K562 (cell line): ENCODE measurements at regions not wholly inside any gene's neighbourhood (a gene's known extent, or its start where the extent isn't known, plus 50 kb on each side); places are given as distances from the start of the nearest gene placed in this dataset.
A peak's percentile ranks its signal among the peaks of the same experiment; 100 is the strongest.

Experiments used
- ARID1B ChIP-seq: fragments of 450-650 bp; IDR thresholded peaks from 2 replicates; pipeline ENCODE4 v1.6.1; 2016; ENCODE audit warnings: antibody characterized with exemption, mild to moderate bottlenecking, inconsistent platforms
- BACH1 ChIP-seq: fragments of 200-800 bp; sonication (Bioruptor generic); IDR thresholded peaks from 2 replicates; pipeline ENCODE4 v1.6.1; 2016; ENCODE audit warnings: missing genetic modification characterization, missing compliant biosample characterization
- BRD9 ChIP-seq: fragments of 450-650 bp; IDR thresholded peaks from 2 replicates; pipeline ENCODE4 v1.6.1; 2018; ENCODE audit warnings: low read depth; ENCODE audit not compliant: partially characterized antibody
- DMBX1 ChIP-seq: fragments of 250-450 bp; sonication (Bioruptor Pico); IDR thresholded peaks from 2 replicates; pipeline ENCODE4 v1.8.0; 2022; ENCODE audit warnings: inconsistent platforms, mild to moderate bottlenecking, moderate library complexity, borderline replicate concordance
- EGR1 ChIP-seq: fragments of 450-650 bp; conservative IDR thresholded peaks from 2 replicates; pipeline ENCODE4 v1.6.1; 2017; ENCODE audit warnings: mild to moderate bottlenecking
- HDAC2 ChIP-seq: fragments of 450-650 bp; IDR thresholded peaks from 2 replicates; pipeline ENCODE4 v1.6.1; 2016; ENCODE audit warnings: mild to moderate bottlenecking
- MBD1 ChIP-seq: fragments of 250-450 bp; sonication (Bioruptor Pico); IDR thresholded peaks from 2 replicates; pipeline ENCODE4 v1.8.0; 2022; ENCODE audit warnings: inconsistent platforms
- NCOA1 ChIP-seq: fragments of 450-650 bp; IDR thresholded peaks from 2 replicates; pipeline ENCODE4 v1.6.1; 2016; ENCODE audit warnings: low read depth
- NR2C2 ChIP-seq, 2 experiments: fragments of 200-800 bp in 1 of 2; sonication (Bioruptor generic) in 1 of 2; sonication (generic) in 1 of 2; formaldehyde crosslinking in 1 of 2; IDR thresholded peaks; 2 replicates each; pipeline versions ENCODE4 v1.6.1 to v1.8.0; 2016 to 2022; ENCODE audit warnings: mild to moderate bottlenecking in 1 of 2, missing compliant biosample characterization in 1 of 2, missing genetic modification characterization in 1 of 2, missing genetic modification reagents in 1 of 2
- NRF1 ChIP-seq, 2 experiments: fragments of 450-650 bp; IDR thresholded peaks in 1 of 2; conservative IDR thresholded peaks in 1 of 2; 2 replicates each; pipeline ENCODE4 v1.6.1; 2014; ENCODE audit warnings: mild to moderate bottlenecking in 2 of 2
- POLR2G ChIP-seq: fragments of 200-400 bp; formaldehyde crosslinking; IDR thresholded peaks from 2 replicates; pipeline ENCODE4 v1.6.1; 2017; ENCODE audit warnings: low read depth, mild to moderate bottlenecking, antibody characterized with exemption, low read length, moderate library complexity
- THRA ChIP-seq: fragments of 450-650 bp; IDR thresholded peaks from 2 replicates; pipeline ENCODE4 v1.6.1; 2017; ENCODE audit warnings: mild to moderate bottlenecking, moderate library complexity
- ZBTB11 ChIP-seq, 3 experiments: fragments of 200-800 bp in 1 of 3; fragments of 250-450 bp in 1 of 3; fragments of 450-650 bp in 1 of 3; sonication (Bioruptor Pico) in 1 of 3; sonication (Bioruptor generic) in 1 of 3; formaldehyde crosslinking in 1 of 3; IDR thresholded peaks; 2 replicates each; pipeline versions ENCODE4 v1.6.1 to v1.8.0; 2016 to 2022; ENCODE audit warnings: mild to moderate bottlenecking in 2 of 3, missing genetic modification characterization in 2 of 3, missing compliant biosample characterization in 1 of 3, moderate library complexity in 1 of 3
- ZNF175 ChIP-seq: fragments of 200-800 bp; sonication (Bioruptor generic); IDR thresholded peaks from 2 replicates; pipeline ENCODE4 v1.6.1; 2016; ENCODE audit warnings: low read depth, mild to moderate bottlenecking, missing genetic modification characterization, missing compliant biosample characterization
- ZNF584 ChIP-seq: fragments of 200-800 bp; sonication (Bioruptor generic); IDR thresholded peaks from 2 replicates; pipeline ENCODE4 v1.6.1; 2016; ENCODE audit warnings: low read depth, mild to moderate bottlenecking, missing genetic modification characterization, missing compliant biosample characterization

DNA sequence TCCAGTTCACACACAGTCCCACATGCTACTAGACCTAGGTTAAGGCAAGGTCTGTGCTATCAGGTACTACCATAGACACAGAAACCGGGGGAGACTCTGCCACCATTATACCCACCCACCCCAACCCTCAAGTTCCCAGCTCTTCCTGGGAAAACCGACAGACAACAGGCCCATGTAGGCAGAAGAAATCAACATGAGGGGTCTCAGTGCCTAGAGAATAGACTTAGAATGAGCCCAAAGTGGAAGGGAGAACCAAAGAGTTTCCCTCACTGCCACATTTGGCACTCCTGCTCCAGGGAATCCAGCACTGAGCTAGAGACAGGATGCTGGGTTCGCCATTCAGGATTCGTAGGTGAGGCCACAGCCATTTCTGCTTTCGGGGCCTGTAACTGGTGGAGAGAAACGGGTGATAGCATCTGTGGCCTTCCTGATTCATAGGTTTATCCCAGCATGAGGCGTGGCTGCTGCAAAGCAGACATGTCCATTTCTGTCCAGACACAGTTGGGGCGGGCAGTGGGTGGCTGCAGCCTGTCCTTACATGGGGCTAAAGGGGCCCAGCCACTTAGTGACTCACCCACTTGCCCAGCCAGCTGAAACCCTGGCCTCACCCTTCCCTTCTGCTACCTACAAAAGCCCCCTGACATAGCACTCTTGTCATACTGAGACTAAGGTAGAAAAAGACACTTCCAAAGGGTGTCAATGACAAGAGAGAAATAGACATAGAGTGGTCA lies 69.4 kb downstream of the IRF2BPL start (continued):
- no peak for TF ChIP-seq NR2C2 (CRISPR knock-in tag; IDR thresholded peaks at IDR 0.05)
- TF ChIP-seq NR2C2 (tag; IDR thresholded peaks at IDR 0.05), result peak; percentile 34; the same call in 1 of the 2 replicates
- peak; percentile 24; the same call in 1 of the 2 replicates for TF ChIP-seq HDAC2
- TF ChIP-seq BACH1 (tag), result peak; percentile 54; the same call in 1 of the 2 replicates
- peak; percentile 35; the same call in 1 of the 2 replicates for TF ChIP-seq ZNF584 (CRISPR knock-in tag)
- no peak for TF ChIP-seq THRA
- TF ChIP-seq ZBTB11 (CRISPR knock-in tag; IDR thresholded peaks at IDR 0.05), result peak in 1 of 3 experiments; percentile 64; a peak in 1 of 6 replicates
- TF ChIP-seq NRF1 (conservative IDR thresholded peaks at IDR 0.05 in 1 of 2, IDR thresholded peaks at IDR 0.05 in 1 of 2), result 0 out of 4 replicates have a peak, but pooled peaks of 1 of the 2 experiments have one; percentile 36
- peak; percentile 29; the same call in 1 of the 2 replicates for TF ChIP-seq DMBX1 (CRISPR knock-in tag)
- no peak for TF ChIP-seq MBD1
- TF ChIP-seq ARID1B, result peak; percentile 44
- peak; percentile 82 for TF ChIP-seq ZNF175
- peak; percentile 45; the same call in 1 of the 2 replicates for TF ChIP-seq EGR1
- peak; percentile 54; the same call in 1 of the 2 replicates for TF ChIP-seq POLR2G
- TF ChIP-seq BRD9, result peak; percentile 36
- TF ChIP-seq NCOA1, result no peak
